H9 (cell line): ENCODE measurements at regions not wholly inside any gene's neighbourhood (a gene's known extent, or its start where the extent isn't known, plus 50 kb on each side); places are given as distances from the start of the nearest gene placed in this dataset.
A peak's percentile ranks its signal among the peaks of the same experiment; 100 is the strongest.

ENCODE experiments used
- DNase-seq: peaks from one replicate; pipeline ENCODE4 v3.0.0-alpha.2; 2017
- H2AFZ ChIP-seq: one replicate; pipeline ENCODE4 v1.6.1; 2013; ENCODE audit warnings: mild to moderate bottlenecking, low read length, control low read depth, moderate library complexity
- H2AK5ac ChIP-seq: 2 replicates; pipeline ENCODE4 v1.6.1; 2013; ENCODE audit warnings: low read length, control low read depth, mixed read lengths; ENCODE audit not compliant: insufficient read length
- H2BK120ac ChIP-seq: one replicate; pipeline ENCODE4 v1.6.1; 2013; ENCODE audit warnings: low read depth, mild to moderate bottlenecking, low read length, control low read depth, inconsistent platforms; ENCODE audit not compliant: poor library complexity, severe bottlenecking
- H2BK12ac ChIP-seq: 2 replicates; pipeline ENCODE4 v1.6.1; 2013; ENCODE audit warnings: low read length, control low read depth, mixed read lengths, low read depth; ENCODE audit not compliant: insufficient read length
- H2BK15ac ChIP-seq: 2 replicates; pipeline ENCODE4 v1.6.1; 2013; ENCODE audit warnings: low read depth, low read length, control low read depth
- H2BK20ac ChIP-seq: one replicate; pipeline ENCODE4 v1.6.1; 2013; ENCODE audit warnings: low read depth, mild to moderate bottlenecking, low read length, control low read depth, inconsistent platforms; ENCODE audit not compliant: poor library complexity, severe bottlenecking
- H2BK5ac ChIP-seq: 2 replicates; pipeline ENCODE4 v1.6.1; 2013; ENCODE audit warnings: low read length, control low read depth, mixed read lengths; ENCODE audit not compliant: insufficient read length
- H3K14ac ChIP-seq: 2 replicates; pipeline ENCODE4 v1.6.1; 2013; ENCODE audit warnings: low read length, control low read depth; ENCODE audit not compliant: insufficient read depth
- H3K18ac ChIP-seq: 2 replicates; pipeline ENCODE4 v1.6.1; 2013; ENCODE audit warnings: low read depth, mild to moderate bottlenecking, mixed read lengths, low read length, control low read depth; ENCODE audit not compliant: insufficient read length
- H3K23ac ChIP-seq: 2 replicates; pipeline ENCODE4 v1.6.1; 2013; ENCODE audit warnings: low read length, control low read depth, mixed read lengths, low read depth; ENCODE audit not compliant: insufficient read length
- H3K23me2 ChIP-seq: 2 replicates; pipeline ENCODE4 v1.6.1; 2013; ENCODE audit warnings: low read depth, mild to moderate bottlenecking, mixed read lengths, low read length, control low read depth; ENCODE audit not compliant: insufficient read length, poor library complexity, severe bottlenecking
- H3K27ac ChIP-seq: 2 replicates; pipeline ENCODE4 v1.5.1; 2013; ENCODE audit warnings: low read length, control low read depth, mixed read lengths, low read depth; ENCODE audit not compliant: insufficient read length
- H3K27me3 ChIP-seq: 2 replicates; pipeline ENCODE4 v1.6.1; 2013; ENCODE audit warnings: low read length, control low read depth, inconsistent platforms; ENCODE audit not compliant: insufficient read depth
- H3K4ac ChIP-seq: 2 replicates; pipeline ENCODE4 v1.6.1; 2013; ENCODE audit warnings: low read depth, mild to moderate bottlenecking, control low read depth, inconsistent platforms, low read length, moderate library complexity
- H3K4me1 ChIP-seq: 2 replicates; pipeline ENCODE4 v1.6.1; 2013; ENCODE audit warnings: low read length, control low read depth, inconsistent platforms; ENCODE audit not compliant: insufficient read depth
- H3K4me2 ChIP-seq: 2 replicates; pipeline ENCODE4 v1.6.1; 2013; ENCODE audit warnings: low read length, control low read depth, mixed read lengths; ENCODE audit not compliant: insufficient read length, insufficient read depth
- H3K56ac ChIP-seq: 2 replicates; pipeline ENCODE4 v1.6.1; 2013; ENCODE audit warnings: low read depth, mild to moderate bottlenecking, mixed read lengths, low read length, control low read depth; ENCODE audit not compliant: insufficient read length
- H3K79me1 ChIP-seq: 2 replicates; pipeline ENCODE4 v1.6.1; 2013; ENCODE audit warnings: low read depth, mild to moderate bottlenecking, moderate library complexity, low read length, control low read depth, inconsistent platforms; ENCODE audit not compliant: insufficient read depth, poor library complexity, severe bottlenecking
- H3K79me2 ChIP-seq: 2 replicates; pipeline ENCODE4 v1.6.1; 2013; ENCODE audit warnings: low read length, control low read depth, inconsistent platforms; ENCODE audit not compliant: insufficient read depth
- H3K9ac ChIP-seq: 2 replicates; pipeline ENCODE4 v1.6.1; 2013; ENCODE audit warnings: low read length, control low read depth, mixed read lengths; ENCODE audit not compliant: insufficient read length; ENCODE audit errors: extremely low read depth
- H3K9me3 ChIP-seq: one replicate; pipeline ENCODE4 v1.6.1; 2013; ENCODE audit warnings: low read depth, low read length, inconsistent platforms; ENCODE audit not compliant: control insufficient read depth
- H3T11ph ChIP-seq: one replicate; pipeline ENCODE4 v1.6.1; 2013; ENCODE audit warnings: mild to moderate bottlenecking, low read length, control low read depth, inconsistent platforms
- H4K20me1 ChIP-seq: one replicate; pipeline ENCODE4 v1.6.1; 2013; ENCODE audit not compliant: control insufficient read depth, insufficient read length, insufficient read depth
- H4K5ac ChIP-seq: 2 replicates; pipeline ENCODE4 v1.6.1; 2013; ENCODE audit warnings: low read depth, mild to moderate bottlenecking, mixed read lengths, low read length, control low read depth; ENCODE audit not compliant: insufficient read length
- H4K8ac ChIP-seq: replicated peaks from 2 replicates; pipeline ENCODE4 v1.6.1; 2013; ENCODE audit warnings: low read length, control low read depth, mixed read lengths, low read depth; ENCODE audit not compliant: insufficient read length
- H4K91ac ChIP-seq: 2 replicates; pipeline ENCODE4 v1.6.1; 2013; ENCODE audit warnings: low read depth, mild to moderate bottlenecking, moderate library complexity, mixed read lengths, low read length, control low read depth; ENCODE audit not compliant: insufficient read length
- H3K27ac Mint-ChIP-seq, 3 experiments: 2 replicates in 2 of 3; 3 replicates in 1 of 3; pipeline ENCODE4 v1.8.0; 2020 to 2021; ENCODE audit warnings: mixed read lengths in 3 of 3, mild to moderate bottlenecking in 1 of 3, moderate library complexity in 1 of 3
- H3K27me3 Mint-ChIP-seq: 2 replicates; pipeline ENCODE4 v1.8.0; 2021; ENCODE audit warnings: low read depth, mild to moderate bottlenecking, moderate library complexity, mixed read lengths
- H3K36me3 Mint-ChIP-seq, 3 experiments: 2 replicates in 2 of 3; 3 replicates in 1 of 3; pipeline ENCODE4 v1.8.0; 2020 to 2021; ENCODE audit warnings: low read depth in 3 of 3, mixed read lengths in 3 of 3; ENCODE audit not compliant: insufficient read depth in 1 of 3
- H3K4me1 Mint-ChIP-seq, 2 experiments: 2 replicates each; pipeline ENCODE4 v1.8.0; 2020; ENCODE audit warnings: mixed read lengths in 2 of 2
- H3K4me3 Mint-ChIP-seq, 2 experiments: 2 replicates in 1 of 2; 3 replicates in 1 of 2; pipeline ENCODE4 v1.8.0; 2020 to 2021; ENCODE audit warnings: mild to moderate bottlenecking in 2 of 2, mixed read lengths in 2 of 2, moderate library complexity in 1 of 2
- H3K9me3 Mint-ChIP-seq, 2 experiments: 2 replicates in 1 of 2; 3 replicates in 1 of 2; pipeline ENCODE4 v1.8.0; 2020; ENCODE audit warnings: mild to moderate bottlenecking in 2 of 2, mixed read lengths in 2 of 2, moderate library complexity in 1 of 2
- WGBS: extraction: QIAGEN DNeasy Blood & Tissue Kit; methylation state at CpG from one replicate; pipeline ENCODE4 v1.1.7; 2013; ENCODE audit warnings: missing lambda C conversion rate, low lambda C conversion rate, mixed read lengths; ENCODE audit not compliant: insufficient read length; ENCODE audit errors: extremely low coverage; 5-methylcytosine and 5-hydroxymethylcytosine counted together
- TF ChIP-seq, protein P1 (sequence below): fragments of 200-600 bp; sonication (generic); conservative IDR thresholded peaks from 3 replicates; pipeline ENCODE4 v1.8.0; 2021; ENCODE audit warnings: antibody characterized with exemption, mild to moderate bottlenecking

DNA sequence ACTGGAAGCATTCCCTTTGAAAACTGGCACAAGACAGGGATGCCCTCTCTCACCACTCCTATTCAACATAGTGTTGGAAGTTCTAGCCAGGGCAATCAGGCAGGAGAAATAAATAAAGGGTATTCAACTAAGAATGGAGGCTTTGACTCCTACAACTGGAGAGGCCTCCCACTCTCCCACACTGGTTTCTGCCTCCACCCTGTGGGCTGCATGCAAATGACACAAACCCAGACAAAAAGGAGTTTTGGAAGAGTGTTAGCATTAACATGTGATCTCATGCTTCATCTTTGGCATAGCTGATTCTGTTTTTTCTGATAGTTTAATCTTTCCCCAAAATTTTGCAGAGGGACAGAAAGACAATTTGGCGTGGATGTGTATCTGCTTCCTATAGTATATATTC is 80.8 kb upstream of the IQCM start:
- H3K56ac ChIP-seq, result no peak overlapping the region
- H3K4ac ChIP-seq, result no peak overlapping the region
- Mint-ChIP-seq H3K4me3 (no peak overlapping the region), H3K36me3 (no peaks in the 10 kb centered on the region), H3K4me1 (peaks cover 4 to 5% of the 10 kb centered on the region in 2 experiments), H3K27me3 (no peaks in the 10 kb centered on the region), H3K27ac (no peak overlapping the region), H3K9me3 (no peaks in the 10 kb centered on the region)
- WGBS, result no CpG with 5 or more reads among the region's 1 CpG
- no peaks in the 10 kb centered on the region for H3K4me1 ChIP-seq
- no peak overlapping the region for H3K23ac ChIP-seq
- H2BK5ac ChIP-seq, result no peak overlapping the region
- no peaks in the 10 kb centered on the region for H3K79me2 ChIP-seq
- no peak overlapping the region for H2BK120ac ChIP-seq
- H2BK15ac ChIP-seq, result no peak overlapping the region
- no peaks in the 10 kb centered on the region for H4K20me1 ChIP-seq
- no peaks in the 10 kb centered on the region for H3K79me1 ChIP-seq
- no peak overlapping the region for H3T11ph ChIP-seq
- TF ChIP-seq, protein P1, sequence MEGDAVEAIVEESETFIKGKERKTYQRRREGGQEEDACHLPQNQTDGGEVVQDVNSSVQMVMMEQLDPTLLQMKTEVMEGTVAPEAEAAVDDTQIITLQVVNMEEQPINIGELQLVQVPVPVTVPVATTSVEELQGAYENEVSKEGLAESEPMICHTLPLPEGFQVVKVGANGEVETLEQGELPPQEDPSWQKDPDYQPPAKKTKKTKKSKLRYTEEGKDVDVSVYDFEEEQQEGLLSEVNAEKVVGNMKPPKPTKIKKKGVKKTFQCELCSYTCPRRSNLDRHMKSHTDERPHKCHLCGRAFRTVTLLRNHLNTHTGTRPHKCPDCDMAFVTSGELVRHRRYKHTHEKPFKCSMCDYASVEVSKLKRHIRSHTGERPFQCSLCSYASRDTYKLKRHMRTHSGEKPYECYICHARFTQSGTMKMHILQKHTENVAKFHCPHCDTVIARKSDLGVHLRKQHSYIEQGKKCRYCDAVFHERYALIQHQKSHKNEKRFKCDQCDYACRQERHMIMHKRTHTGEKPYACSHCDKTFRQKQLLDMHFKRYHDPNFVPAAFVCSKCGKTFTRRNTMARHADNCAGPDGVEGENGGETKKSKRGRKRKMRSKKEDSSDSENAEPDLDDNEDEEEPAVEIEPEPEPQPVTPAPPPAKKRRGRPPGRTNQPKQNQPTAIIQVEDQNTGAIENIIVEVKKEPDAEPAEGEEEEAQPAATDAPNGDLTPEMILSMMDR, result peak; percentile 56
- H3K23me2 ChIP-seq, result no peaks in the 10 kb centered on the region
- no peak overlapping the region for H3K18ac ChIP-seq
- H3K4me2 ChIP-seq, result no peak overlapping the region
- H3K9ac ChIP-seq, result no peak overlapping the region
- no peak overlapping the region for H4K8ac ChIP-seq
- no peak overlapping the region for H4K91ac ChIP-seq
- no peak overlapping the region for H3K27ac ChIP-seq
- no peaks in the 10 kb centered on the region for H3K27me3 ChIP-seq
- no peak overlapping the region for H2BK12ac ChIP-seq
- H2AK5ac ChIP-seq, result no peak overlapping the region
- H4K5ac ChIP-seq, result no peak overlapping the region
- H3K9me3 ChIP-seq, result no peaks in the 10 kb centered on the region
- H2BK20ac ChIP-seq, result no peak overlapping the region
- H3K14ac ChIP-seq, result no peak overlapping the region
- DNase-seq, result no peak
- no peak overlapping the region for H2AFZ ChIP-seq
